GM19438 (cell line): ENCODE measurements at regions not wholly inside any gene's neighbourhood (a gene's known extent, or its start where the extent isn't known, plus 50 kb on each side); places are given as distances from the start of the nearest gene placed in this dataset.

Experiments
- ATAC-seq: cut with Tn5 transposase; IDR thresholded peaks from one replicate; pipeline ENCODE4 v1.9.1; 2021; ENCODE audit warnings: low read depth; ENCODE audit not compliant: unreplicated experiment

- ATAC-seq: no peak
Observed at GRCh38 chr15:35596285-35596684, 50.3 kb upstream of the DPH6 start.

GRCh38 chr15:35602836-35603235 is 56.9 kb upstream of the DPH6 start:
- ATAC-seq: no peak

GRCh38 chr15:35603301-35603700 is 57.3 kb upstream of the DPH6 start:
- no peak for ATAC-seq

GRCh38 chr15:35603856-35604255 is 57.9 kb upstream of the DPH6 start:
- no peak for ATAC-seq

- ATAC-seq: no peak
Observed at GRCh38 chr15:35605764-35606449, 59.9 kb upstream of the DPH6 start.

GRCh38 chr15:35606450-35606779 is 60.5 kb upstream of the DPH6 start:
- no peak for ATAC-seq

GRCh38 chr15:35616498-35617271 is 70.7 kb upstream of the DPH6 start:
- no peak for ATAC-seq

- no peak for ATAC-seq
Observed at GRCh38 chr15:35618260-35619188, 72.6 kb upstream of the DPH6 start.

GRCh38 chr15:35622641-35623340 is 76.8 kb upstream of the DPH6 start:
- no peak for ATAC-seq

GRCh38 chr15:35624881-35625280 is 78.9 kb upstream of the DPH6 start:
- no peak for ATAC-seq

GRCh38 chr15:35626571-35627318 is 80.8 kb upstream of the DPH6 start:
- ATAC-seq: no peak

GRCh38 chr15:35627696-35628095 is 81.7 kb upstream of the DPH6 start:
- no peak for ATAC-seq

GRCh38 chr15:35629766-35630165 is 83.8 kb upstream of the DPH6 start:
- ATAC-seq: no peak

- ATAC-seq: no peak
Observed at GRCh38 chr15:35630532-35630931, 84.6 kb upstream of the DPH6 start.

GRCh38 chr15:35630985-35631384 is 85.0 kb upstream of the DPH6 start:
- ATAC-seq: no peak

- no peak for ATAC-seq
Observed at GRCh38 chr15:35633677-35634076, 87.7 kb upstream of the DPH6 start.

GRCh38 chr15:35646790-35647189 is 100.8 kb upstream of the DPH6 start:
- no peak for ATAC-seq

GRCh38 chr15:35647303-35647702 is 101.3 kb upstream of the DPH6 start:
- ATAC-seq: no peak

GRCh38 chr15:35648941-35649340 is 103.0 kb upstream of the DPH6 start:
- ATAC-seq: no peak

- no peak for ATAC-seq
Observed at GRCh38 chr15:35649575-35649974, 103.6 kb upstream of the DPH6 start.
